HG02610 (cell line): ENCODE measurements at regions not wholly inside any gene's neighbourhood (a gene's known extent, or its start where the extent isn't known, plus 50 kb on each side); places are given as distances from the start of the nearest gene placed in this dataset.

Experiments
- ATAC-seq: cut with Tn5 transposase; IDR thresholded peaks from one replicate; pipeline ENCODE4 v1.9.1; 2021; ENCODE audit warnings: mild to moderate bottlenecking, moderate library complexity; ENCODE audit not compliant: unreplicated experiment

DNA sequence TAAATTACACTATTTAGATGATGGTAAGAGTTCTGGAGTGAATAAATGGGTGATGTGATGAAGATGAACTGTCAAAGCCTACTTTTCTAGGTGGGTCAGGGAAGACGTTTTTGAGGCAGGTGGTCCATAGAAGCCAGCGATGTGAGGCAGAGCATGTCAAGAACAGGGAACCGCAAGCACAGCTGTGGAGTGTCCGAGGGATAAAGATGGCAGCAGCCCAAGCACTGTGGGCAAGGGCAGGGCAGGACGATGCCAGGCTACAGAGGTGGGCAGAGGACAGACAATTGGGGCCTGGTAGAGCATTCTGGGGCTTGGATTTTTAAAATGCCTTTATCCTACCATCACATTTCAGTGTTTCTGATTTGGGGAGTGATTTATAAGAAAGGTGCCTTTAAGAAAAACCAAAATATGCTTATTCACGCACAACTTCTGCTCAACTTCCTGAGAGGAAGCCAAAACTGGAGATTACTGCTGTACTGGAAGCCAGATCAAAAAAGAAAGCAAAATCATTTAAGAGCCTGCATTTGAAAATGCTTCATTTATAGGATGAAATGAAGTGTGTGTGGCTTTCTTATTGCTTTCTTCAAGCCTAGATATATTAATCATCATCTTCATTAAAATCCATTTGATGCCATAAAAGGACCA is 119.0 kb upstream of the WDR17 start:
- ATAC-seq: no peak

DNA sequence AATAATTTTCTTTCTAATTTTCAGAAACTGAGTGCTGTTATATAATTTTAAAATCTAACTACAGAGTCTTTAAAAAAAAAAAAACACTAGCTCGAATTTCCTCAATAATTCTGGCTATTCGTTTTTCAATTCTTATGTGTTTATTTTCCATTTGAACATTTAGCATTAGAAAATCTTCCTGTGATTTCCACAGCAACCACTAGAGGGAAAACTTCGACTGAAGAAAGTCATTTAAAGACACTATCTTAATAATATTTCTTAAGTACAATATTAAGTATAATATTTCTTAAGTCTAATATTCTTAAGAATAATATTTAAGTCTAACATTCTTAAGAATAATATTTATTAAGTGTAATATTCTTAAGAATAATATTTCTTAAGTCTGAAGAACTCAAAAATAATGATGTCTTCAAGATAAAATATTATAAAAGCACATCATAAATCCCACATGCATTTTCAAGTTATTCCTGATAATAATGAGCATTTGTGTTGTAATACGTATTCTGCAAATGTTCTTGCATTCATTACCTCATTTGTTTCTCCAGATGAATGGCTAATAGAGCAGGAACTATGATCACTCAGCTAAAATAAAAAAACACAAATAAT is 118.4 kb upstream of the WDR17 start:
- ATAC-seq: no peak

DNA sequence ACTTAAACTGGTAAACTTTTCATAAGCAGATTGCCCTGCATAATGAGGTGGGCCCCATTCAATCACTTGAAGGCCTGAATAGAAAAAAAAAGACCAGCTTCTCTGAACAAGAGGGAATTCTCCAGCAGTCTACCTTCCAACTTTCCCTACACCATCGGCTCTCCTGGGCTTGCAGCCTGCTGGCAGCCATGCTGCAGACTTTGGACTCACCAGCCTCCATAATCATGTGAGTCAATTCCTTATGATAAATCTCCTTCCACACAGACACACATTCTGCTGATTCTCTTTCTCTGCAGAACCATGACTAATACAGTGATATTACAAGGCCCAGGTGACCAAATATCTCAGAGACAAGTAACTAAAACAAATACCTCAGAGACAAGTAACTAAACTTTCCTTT is 113.8 kb upstream of the WDR17 start:
- no peak for ATAC-seq

DNA sequence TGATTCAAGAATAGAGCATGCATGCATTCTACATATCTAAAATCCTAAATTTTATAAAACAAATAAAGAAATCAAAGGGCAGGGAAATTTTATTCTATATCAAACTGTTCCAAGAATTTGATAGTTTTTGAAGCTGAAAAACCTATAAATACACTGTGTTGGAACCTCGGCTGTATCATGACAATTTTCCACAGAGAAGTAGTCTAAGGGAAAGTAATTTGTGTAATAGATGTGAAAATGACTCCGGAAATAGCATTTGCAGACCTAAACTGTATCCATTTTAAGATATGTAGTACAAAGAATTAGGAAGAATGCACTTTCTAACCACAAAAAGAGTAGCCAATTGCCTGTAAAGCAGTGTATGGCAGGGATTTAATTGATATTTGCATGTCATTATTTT is 112.5 kb upstream of the WDR17 start:
- ATAC-seq: no peak

DNA sequence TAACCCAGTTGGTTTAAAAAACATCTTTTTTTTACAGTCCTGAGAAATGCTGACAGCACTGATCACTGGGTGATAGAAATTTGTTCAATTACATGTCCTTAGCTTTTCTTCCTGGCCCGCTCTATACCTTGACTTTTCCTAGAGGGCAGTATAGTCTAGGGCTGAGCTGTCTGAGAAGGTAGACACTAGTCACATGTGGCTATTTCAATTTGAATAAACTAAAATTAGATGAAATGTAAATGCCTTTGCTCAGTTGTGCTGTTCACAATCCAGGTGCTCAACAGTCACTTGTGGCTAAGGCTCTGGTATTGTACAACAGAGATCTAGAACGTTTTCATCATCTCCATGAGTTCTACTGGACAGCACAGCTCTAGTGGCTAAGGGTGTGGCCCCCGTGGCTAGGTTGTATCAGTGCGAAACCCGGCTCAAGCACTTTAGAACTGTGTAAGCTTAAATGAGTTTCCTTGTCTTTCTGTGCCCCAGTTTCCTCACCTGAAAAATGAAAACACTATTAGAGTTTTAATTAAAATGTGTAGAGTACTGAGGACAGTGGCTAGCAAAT is 111.6 kb upstream of the WDR17 start:
- ATAC-seq: peak; percentile 84

DNA sequence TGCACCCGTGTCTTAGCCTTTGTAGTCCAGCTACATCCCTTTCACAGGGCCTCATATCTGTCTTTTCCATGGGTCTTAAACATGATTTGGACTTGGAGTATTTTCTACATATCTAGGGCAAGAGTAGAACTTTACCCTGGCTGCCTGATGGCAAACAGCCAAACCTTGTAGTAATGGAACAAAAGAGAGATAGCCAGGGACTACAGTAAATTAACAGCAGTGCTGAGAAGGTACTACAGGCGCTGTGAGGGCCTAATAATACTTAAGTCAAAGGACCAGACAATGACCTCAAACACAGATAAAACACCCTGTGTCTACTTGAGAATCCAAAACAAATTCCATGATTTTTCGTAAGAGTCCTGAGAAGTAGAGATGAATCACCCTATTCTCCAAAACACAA is 111.0 kb upstream of the WDR17 start:
- ATAC-seq: no peak

DNA sequence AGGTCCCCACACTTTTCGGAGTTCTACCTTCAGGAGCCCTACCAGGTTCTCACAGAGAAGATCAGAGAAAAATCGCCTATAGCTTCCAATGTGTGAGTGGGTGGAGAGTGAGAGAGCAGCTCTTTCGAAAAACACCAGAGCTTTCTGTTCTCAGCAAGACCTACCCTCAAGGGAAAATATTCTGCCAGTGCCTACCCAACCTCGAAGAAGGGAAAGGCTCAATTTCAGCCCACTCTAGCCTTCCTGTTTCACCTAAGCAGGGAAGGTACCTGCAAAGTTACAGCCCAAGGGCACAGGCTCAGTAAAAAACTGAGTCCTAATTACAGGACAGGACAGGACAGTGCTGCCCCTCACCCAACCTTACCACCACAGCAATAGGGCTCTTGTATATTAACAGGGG is 104.0 kb upstream of the WDR17 start:
- ATAC-seq: peak; percentile 89

DNA sequence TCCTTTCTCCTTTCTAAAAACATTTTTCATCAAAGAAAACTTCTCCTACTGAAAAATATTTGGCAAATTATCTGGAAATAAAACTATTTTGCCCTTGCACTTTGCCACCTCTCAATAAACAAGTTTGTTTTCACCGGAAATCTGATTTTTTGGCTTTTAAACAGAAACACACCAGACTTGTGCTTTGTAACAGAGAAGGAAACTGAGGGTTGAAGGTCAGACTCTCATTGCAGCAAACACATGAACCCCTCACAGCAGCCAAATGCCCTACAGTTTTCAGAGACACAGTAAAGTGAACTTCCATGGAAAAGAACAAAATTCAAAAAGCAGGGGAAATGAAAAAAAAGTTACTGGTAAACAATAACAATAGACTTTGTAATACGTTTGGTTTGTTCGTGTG is 95.6 kb upstream of the WDR17 start:
- no peak for ATAC-seq

DNA sequence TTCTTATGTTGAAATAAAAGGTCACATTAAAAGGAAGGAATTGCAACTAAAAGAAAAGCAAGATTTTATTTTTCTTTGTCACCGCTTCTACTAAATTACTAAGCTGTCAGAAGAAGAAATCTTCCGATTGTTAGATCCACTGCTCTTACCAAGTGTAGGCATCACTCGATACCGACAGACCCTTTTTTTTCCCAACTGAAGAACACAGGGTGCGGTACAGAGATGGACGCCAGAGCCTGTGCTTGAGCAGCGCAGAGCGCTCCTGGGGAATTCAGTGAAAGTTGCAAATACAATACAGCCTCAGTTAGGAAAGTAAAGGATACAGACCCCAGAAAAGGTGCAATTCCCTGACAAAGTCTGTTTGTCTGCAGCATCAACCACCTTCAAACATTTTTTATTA is 94.9 kb upstream of the WDR17 start:
- ATAC-seq: no peak

DNA sequence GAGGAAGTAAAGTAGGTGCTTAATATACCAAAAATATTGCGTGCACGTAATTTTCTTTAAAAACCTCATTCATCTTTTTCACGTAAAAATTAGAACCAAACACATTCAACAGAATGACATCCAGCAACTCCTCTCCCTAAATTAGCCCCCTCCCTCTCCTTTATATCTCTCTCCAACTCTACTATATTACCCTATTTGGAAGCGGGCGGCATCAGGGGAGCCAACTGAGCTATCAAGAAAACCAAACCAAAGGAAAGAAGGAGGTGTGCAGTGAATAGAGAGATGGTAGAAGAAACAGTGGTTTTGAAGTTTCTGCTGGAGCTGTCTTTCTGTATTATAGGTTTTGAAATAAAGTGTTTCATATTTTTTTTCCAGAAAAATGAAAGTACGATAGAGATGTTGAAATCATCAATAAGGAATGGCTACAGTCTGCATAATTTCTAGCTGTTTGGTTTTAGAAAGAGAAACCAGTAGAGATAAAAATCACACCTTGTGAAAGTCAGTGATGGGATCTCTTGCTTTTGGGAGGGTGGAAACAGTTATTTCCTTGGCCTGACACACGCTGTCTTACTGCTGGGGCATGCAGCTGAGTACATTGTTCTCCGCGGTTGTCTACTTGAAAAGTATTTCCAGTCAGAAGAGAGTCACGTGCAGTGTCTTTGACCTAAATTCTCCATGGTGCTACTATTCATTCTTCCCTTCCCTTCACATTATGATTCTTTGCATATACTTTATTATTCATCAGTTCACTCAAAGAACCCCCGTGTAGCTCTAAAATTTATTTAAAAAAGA is 94.1 kb upstream of the WDR17 start:
- no peak for ATAC-seq

DNA sequence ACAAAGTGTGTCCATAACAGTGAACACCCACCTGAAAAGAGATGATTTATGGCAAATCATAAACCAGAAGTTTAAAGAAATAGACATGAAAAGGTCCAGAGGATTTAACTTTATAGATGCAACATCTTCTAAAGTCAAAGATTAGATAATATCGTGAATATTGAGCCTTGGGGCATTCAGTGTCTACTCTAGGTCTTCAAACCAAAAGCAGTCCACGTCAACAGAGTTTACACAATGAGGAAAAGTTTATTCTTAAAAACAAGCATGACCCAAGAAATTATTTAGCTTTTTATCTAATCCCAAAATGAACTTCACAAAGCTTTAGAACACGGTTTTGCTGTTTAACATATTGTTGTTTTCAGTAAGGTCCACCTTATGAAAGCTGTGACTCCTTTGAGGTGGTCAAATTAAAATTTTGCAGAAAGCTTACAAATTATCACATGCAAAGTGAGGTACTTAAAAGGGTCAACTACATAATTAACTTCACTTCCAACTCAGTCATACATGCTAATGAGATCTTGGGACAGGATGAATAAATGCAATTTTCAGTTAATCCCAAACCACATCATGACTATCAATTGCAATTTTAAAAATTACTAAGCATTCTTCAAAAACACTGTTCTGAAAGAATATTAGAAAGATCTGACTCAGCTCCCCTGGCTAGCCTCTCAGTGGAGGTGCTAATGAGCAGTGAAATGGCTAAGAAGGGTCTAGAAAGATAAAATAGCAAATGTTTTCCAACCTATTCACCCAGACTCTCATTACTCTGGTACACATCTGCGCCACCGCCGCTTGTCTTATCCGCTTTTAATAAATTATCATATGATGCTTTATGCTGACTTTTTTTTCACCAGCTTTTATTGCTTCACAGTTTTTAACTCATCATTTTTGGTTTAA is 92.4 kb upstream of the WDR17 start:
- no peak for ATAC-seq

DNA sequence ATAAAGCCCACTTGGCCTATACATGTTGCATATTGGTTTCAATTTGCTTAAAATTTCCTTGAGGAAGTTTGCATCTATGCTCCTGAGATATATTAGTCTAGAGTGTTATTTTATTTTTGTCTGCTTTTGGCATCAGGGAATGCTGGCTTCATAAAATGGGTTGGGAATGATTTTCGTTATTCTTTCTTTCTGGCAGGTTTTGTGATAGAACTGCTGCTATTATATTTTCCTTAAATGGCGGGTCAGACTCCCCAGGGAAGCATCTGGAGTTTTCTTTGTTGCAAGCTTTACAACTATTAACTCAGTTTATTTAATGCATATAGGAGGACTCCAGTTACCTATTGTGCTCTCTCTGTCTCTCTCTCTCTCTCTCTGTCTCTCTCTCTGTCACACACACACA is 82.0 kb upstream of the WDR17 start:
- ATAC-seq: no peak

DNA sequence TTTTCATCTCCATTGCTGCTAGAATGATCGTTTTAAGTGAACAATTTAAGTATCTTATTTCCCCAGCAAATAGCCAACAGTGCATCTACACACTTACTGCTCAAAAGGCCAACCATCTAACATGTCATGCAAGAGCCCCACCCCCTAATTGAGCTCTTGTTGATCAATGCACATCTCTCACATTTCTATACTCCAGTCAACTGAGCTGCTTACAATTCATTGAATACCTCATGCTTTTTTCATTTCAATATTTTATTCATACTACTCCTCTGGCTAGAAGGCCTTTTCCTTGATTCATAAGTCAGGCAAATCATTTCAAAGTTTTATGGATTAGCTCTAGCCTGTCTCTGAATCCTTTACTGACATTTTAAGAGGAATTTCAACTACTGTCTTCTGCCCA is 79.0 kb upstream of the WDR17 start:
- no peak for ATAC-seq

DNA sequence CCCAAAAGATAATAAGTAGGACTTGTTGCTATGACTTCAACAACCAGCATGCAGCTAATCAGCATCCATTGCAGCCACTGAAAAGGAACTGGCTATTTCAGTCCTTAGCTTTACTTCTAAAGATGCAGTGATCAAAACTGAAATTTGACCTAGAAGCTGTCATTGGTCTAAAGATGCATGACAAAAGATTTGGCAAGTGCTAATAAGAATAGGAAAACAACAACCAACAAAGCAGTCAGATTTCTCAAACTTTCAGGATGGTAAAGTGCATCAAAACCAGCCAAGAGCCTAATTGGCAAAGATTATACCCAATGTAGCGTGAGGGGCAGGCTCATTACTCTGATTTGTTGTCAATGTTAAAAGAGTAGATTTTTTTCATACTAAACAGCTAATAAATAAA is 77.1 kb upstream of the WDR17 start:
- no peak for ATAC-seq

DNA sequence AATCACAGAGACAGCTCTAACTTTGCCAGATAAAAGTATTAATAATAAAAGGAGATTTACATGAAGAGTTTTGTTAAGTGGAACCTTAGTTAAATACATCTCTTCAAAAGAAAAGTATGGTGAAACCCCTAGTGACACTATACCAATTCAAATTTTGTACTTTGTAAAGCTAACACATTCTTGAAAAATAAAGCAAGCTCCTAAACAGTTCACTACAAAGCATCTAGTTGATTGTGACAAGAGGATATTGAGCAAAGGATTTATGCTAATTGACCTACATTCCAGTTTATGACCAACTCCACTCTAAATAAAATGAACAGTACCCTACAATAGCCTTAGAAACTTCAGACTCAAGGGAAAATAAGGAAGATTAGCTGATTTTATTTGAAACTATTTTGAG is 69.4 kb upstream of the WDR17 start:
- no peak for ATAC-seq

DNA sequence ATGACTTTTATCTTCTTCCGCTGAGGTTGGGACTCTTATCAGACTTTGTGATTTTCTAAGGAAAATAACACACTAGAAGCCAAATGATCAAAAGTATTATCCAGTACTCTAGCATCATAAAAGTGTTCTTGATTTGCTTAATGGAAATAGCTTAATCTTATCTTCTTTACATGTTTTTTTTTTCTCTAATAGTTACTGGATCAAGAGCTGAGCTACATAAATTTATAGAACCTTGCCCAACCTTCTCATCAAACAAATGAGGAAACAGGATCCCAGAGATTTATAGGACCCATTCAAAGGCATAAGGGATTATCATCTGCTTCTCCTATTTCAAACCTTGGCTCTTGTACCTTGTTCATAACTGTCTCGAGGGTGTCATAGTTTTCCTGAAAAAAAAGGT is 68.3 kb upstream of the WDR17 start:
- ATAC-seq: no peak

DNA sequence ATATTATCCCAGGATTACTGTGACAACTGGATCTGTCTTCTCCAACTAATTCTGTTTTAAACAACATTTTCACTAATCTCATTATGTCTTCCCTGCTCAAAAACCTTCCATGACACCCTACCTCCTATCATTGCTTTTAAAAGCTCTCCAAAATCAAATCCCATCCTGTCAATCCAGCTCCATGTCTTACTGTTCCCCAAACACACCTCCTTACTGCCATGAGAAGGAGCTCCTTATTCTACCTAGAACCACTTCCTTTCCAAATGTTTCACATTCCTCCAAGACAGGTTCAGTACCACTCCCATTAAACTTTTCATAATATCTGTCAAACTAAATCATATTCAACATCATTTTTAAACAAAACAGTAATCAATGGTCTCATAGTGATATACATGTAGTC is 66.9 kb upstream of the WDR17 start:
- ATAC-seq: no peak

DNA sequence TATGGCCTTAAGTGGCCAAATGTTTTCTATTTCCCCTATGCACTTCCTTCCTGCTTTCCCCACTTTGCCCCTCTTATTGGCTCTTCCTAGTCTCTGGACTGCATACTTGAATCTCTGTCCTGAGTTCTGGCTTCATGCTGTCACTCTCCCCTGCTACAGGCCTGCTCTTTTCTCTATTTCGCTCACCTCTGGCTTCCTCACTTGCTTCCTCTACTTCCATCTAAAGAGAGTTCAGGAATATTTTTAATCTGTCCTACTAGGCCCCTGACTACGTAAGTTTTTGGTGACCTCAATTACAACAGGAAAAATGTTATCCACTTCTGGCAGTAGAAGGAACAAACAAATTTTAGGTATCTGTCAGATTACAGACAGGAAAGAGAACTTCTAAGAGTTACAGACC is 65.7 kb upstream of the WDR17 start:
- ATAC-seq: no peak

DNA sequence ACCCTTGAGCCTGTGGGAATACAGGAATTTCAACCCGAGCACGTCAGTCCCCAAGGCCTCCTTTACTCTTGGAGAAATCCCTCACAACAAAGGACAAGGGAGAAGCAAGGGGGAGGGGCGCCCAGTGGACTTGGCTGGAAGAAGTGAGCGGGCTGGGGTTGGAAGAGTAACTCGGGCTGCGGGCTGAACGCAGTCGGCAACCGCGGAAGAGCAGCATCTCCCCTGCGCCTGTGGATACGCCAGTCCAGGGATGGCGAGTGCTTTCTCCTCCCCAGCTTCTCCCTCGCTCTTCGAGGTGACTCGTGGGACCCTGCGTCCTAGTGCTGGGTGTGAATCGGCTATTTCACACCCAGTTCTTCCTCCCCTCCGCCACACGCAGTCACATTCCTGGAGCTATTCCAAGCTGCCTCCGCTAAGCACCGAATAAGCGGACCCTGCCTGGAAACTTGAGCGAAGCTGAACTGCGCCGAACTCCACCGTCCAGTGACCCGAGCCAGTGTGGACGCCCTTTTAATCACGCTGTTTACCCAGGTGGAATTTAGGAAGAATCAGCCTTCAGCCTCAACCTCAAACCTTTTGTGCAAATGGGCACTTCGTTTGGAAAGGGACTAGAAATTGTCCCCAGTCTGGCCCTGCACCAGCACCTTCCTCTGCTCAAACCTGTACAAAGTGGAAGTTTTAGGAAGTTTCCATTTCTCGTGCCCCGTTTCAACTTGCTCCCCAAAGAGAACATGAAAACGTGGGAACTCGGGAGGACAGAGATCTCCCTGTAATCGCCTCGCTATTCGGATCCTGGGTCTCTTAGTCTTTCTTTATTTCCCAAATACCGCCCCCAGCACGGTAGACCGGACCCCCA is 64.3 kb upstream of the WDR17 start:
- no peak for ATAC-seq

DNA sequence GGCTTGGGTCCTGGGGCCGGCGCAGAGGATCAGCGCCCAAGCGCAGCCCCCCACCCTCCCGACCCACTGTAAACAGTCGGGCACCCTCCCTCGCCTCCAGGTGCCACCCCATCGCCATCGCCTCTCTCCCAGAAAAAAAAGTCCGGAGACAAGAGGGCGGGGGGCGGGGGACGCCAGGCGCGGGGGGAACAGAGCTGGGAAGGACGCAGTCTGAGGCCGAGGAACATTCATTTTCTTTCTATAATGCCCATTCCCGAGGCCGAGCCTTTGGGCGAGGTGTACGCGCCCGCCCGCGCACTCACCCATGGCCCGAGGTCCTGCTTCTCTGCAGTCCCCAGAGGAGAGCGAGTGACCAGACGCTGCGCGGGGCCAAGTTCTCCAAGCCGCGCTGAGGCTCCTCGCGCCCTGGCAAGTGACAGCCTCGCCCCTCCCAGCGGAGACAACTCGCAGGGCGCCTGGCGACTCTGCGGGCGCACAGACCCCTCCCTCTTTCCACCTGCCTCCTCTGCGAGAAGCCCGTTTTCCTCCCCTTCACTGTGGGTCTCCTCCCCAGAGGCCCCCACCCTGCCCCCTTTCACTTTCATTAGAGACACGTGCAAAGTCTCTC is 63.5 kb upstream of the WDR17 start:
- peak; percentile 71 for ATAC-seq
